ENCODE measurements at regions not wholly inside any gene's neighbourhood (a gene's known extent, or its start where the extent isn't known, plus 50 kb on each side); places are given as distances from the start of the nearest gene placed in this dataset.

DNA sequence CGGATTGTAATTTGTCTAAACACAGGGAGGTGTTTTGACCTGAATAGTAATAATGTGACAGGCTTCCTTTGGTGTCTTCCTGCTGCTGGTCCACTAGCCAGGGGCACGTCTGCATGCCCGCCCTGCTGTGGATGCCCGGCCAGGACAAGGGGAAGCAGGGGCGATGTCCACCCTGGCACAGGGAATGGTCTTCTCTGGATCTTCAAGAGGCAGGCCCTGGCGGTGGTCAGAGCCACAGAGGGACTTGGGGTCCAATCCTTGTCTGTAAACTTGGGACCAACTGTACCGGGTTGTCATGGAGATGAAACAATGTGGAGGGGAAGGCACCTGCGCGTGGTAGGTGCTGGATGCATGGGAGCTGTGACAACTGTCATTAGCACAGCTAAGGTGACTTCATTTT is 134.1 kb downstream of the RPLP1 start:
- Histone ChIP-seq H3K4me3 (ENCODE audit: low read depth in 2 of 2, low read length in 1 of 2) (no peak overlapping the region), H3K27ac (ENCODE audit: low read depth in 2 of 2, low read length in 1 of 2) (no peak overlapping the region), H3K9me2 (no peaks in the 10 kb centered on the region), H3F3A (replicated peaks; ENCODE audit: insufficient read depth) (no peaks in the 10 kb centered on the region), H4K20me1 (ENCODE audit: insufficient read depth) (no peaks in the 10 kb centered on the region), H2AFZ (ENCODE audit: low read depth) (no peak overlapping the region), H3K79me2 (ENCODE audit: insufficient read depth) (no peaks in the 10 kb centered on the region), H3K36me3 (replicated peaks in 1 of 2; ENCODE audit: control insufficient read depth in 1 of 2, insufficient read depth in 2 of 2, low read length in 1 of 2) (no peaks in the 10 kb centered on the region), H3K4me1 (ENCODE audit: control insufficient read depth in 1 of 2, insufficient read depth in 2 of 2, low read depth in 1 of 2, low read length in 1 of 2) (no peaks in the 10 kb centered on the region), H3K4me2 (no peak overlapping the region), H3K9me3 (no peaks in the 10 kb centered on the region), H3K27me3 (ENCODE audit: insufficient read depth) (peaks cover 15% of the 10 kb centered on the region; the same call in 1 of the 2 replicates), H3K9ac (no peak overlapping the region)
- CTCF ChIA-PET, result interaction anchor here (0.8 to 2.2 kb wide), 4 partner anchors 10 to 474 kb away, joined by 3 to 7 read pairs (median 3); no protein-coding TSS in a partner anchor
- TF ChIP-seq GABPA (IDR thresholded peaks at IDR 0.05; ENCODE audit: low read depth), result no peak
- no peak for TF ChIP-seq SMC3 (IDR thresholded peaks at IDR 0.05; ENCODE audit: low read depth, low read length)
- TF ChIP-seq JUND (IDR thresholded peaks at IDR 0.05), result no peak
- TF ChIP-seq TEAD4 (IDR thresholded peaks at IDR 0.05; ENCODE audit: borderline replicate concordance, insufficient read depth), result no peak
- no peak for TF ChIP-seq USF1 (IDR thresholded peaks at IDR 0.05; ENCODE audit: borderline replicate concordance, low read depth)
- no peak for TF ChIP-seq TCF12 (IDR thresholded peaks at IDR 0.05)
- no peak for TF ChIP-seq NRF1 (IDR thresholded peaks at IDR 0.05; ENCODE audit: low read depth, low read length)
- no peak for TF ChIP-seq RFX5 (IDR thresholded peaks at IDR 0.05; ENCODE audit: low read length)
- TF ChIP-seq RXRA (IDR thresholded peaks at IDR 0.05; ENCODE audit: borderline replicate concordance, low read depth), result no peak
- TF ChIP-seq FOSL2 (IDR thresholded peaks at IDR 0.05; ENCODE audit: borderline replicate concordance, low read depth), result no peak
- TF ChIP-seq, protein P1, sequence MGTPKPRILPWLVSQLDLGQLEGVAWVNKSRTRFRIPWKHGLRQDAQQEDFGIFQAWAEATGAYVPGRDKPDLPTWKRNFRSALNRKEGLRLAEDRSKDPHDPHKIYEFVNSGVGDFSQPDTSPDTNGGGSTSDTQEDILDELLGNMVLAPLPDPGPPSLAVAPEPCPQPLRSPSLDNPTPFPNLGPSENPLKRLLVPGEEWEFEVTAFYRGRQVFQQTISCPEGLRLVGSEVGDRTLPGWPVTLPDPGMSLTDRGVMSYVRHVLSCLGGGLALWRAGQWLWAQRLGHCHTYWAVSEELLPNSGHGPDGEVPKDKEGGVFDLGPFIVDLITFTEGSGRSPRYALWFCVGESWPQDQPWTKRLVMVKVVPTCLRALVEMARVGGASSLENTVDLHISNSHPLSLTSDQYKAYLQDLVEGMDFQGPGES (IDR thresholded peaks at IDR 0.05; ENCODE audit: low read depth, low read length), result no peak
- TF ChIP-seq CHD2 (IDR thresholded peaks at IDR 0.05; ENCODE audit: low read length, partially characterized antibody), result no peak
- TF ChIP-seq SIN3A (IDR thresholded peaks at IDR 0.05; ENCODE audit: borderline replicate concordance, low read depth, low read length), result no peak
- no peak for TF ChIP-seq POLR2AphosphoS5 (IDR thresholded peaks at IDR 0.05; ENCODE audit: low read depth, low read length)
- WGBS (ENCODE audit: low lambda C conversion rate), result 84% methylated on average over 7 of the region's 9 CpGs
- POLR2A ChIA-PET, result no interaction called here
- no peak for DNase-seq

GRCh38 chr15:69587723-69588426 is 135.3 kb downstream of the RPLP1 start:
- ChIA-PET CTCF (interaction anchor here (1.0 kb wide), 1 partner anchor 473 kb away, joined by 3 read pairs; no protein-coding TSS in a partner anchor), POLR2A (no interaction called here)
- no peak for DNase-seq
- Histone ChIP-seq H3K79me2 (ENCODE audit: insufficient read depth) (no peaks in the 10 kb centered on the region), H3K27ac (ENCODE audit: low read depth in 2 of 2, low read length in 1 of 2) (no peak overlapping the region), H3K9me2 (no peaks in the 10 kb centered on the region), H3K4me3 (ENCODE audit: low read depth in 2 of 2, low read length in 1 of 2) (no peak overlapping the region), H3K36me3 (replicated peaks in 1 of 2; ENCODE audit: control insufficient read depth in 1 of 2, insufficient read depth in 2 of 2, low read length in 1 of 2) (no peaks in the 10 kb centered on the region), H3K4me1 (ENCODE audit: control insufficient read depth in 1 of 2, insufficient read depth in 2 of 2, low read depth in 1 of 2, low read length in 1 of 2) (no peaks in the 10 kb centered on the region), H2AFZ (ENCODE audit: low read depth) (no peak overlapping the region), H3K4me2 (no peak overlapping the region), H4K20me1 (ENCODE audit: insufficient read depth) (no peaks in the 10 kb centered on the region), H3K9ac (no peak overlapping the region), H3K9me3 (no peaks in the 10 kb centered on the region), H3K27me3 (ENCODE audit: insufficient read depth) (peaks cover 14% of the 10 kb centered on the region; the same call in 1 of the 2 replicates), H3F3A (replicated peaks; ENCODE audit: insufficient read depth) (no peaks in the 10 kb centered on the region)
- 52% methylated on average over 4 of the region's 4 CpGs for WGBS (ENCODE audit: low lambda C conversion rate)
- TF ChIP-seq FOXJ3 (CRISPR knock-in tag; IDR thresholded peaks at IDR 0.05) (no peak), FOXM1 (IDR thresholded peaks at IDR 0.05; ENCODE audit: low read depth) (no peak), NRF1 (IDR thresholded peaks at IDR 0.05; ENCODE audit: low read depth, low read length) (no peak), TAF1 (IDR thresholded peaks at IDR 0.05; ENCODE audit: borderline replicate concordance, low read depth, low read length) (no peak), POLR2AphosphoS5 (IDR thresholded peaks at IDR 0.05; ENCODE audit: low read depth, low read length) (no peak), MEF2A (IDR thresholded peaks at IDR 0.05; ENCODE audit: borderline replicate concordance, low read depth) (no peak), ZBTB33 (IDR thresholded peaks at IDR 0.05; ENCODE audit: borderline replicate concordance, low read depth) (no peak), TCF12 (IDR thresholded peaks at IDR 0.05) (no peak)
- TF ChIP-seq, protein P2, sequence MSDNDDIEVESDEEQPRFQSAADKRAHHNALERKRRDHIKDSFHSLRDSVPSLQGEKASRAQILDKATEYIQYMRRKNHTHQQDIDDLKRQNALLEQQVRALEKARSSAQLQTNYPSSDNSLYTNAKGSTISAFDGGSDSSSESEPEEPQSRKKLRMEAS (IDR thresholded peaks at IDR 0.05; ENCODE audit: low read depth), result no peak
- TF ChIP-seq, protein P3, sequence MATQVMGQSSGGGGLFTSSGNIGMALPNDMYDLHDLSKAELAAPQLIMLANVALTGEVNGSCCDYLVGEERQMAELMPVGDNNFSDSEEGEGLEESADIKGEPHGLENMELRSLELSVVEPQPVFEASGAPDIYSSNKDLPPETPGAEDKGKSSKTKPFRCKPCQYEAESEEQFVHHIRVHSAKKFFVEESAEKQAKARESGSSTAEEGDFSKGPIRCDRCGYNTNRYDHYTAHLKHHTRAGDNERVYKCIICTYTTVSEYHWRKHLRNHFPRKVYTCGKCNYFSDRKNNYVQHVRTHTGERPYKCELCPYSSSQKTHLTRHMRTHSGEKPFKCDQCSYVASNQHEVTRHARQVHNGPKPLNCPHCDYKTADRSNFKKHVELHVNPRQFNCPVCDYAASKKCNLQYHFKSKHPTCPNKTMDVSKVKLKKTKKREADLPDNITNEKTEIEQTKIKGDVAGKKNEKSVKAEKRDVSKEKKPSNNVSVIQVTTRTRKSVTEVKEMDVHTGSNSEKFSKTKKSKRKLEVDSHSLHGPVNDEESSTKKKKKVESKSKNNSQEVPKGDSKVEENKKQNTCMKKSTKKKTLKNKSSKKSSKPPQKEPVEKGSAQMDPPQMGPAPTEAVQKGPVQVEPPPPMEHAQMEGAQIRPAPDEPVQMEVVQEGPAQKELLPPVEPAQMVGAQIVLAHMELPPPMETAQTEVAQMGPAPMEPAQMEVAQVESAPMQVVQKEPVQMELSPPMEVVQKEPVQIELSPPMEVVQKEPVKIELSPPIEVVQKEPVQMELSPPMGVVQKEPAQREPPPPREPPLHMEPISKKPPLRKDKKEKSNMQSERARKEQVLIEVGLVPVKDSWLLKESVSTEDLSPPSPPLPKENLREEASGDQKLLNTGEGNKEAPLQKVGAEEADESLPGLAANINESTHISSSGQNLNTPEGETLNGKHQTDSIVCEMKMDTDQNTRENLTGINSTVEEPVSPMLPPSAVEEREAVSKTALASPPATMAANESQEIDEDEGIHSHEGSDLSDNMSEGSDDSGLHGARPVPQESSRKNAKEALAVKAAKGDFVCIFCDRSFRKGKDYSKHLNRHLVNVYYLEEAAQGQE (IDR thresholded peaks at IDR 0.05; ENCODE audit: low read depth, low read length), result no peak

Measured in SK-N-SH (cell line).